K562 (cell line): ENCODE measurements at regions not wholly inside any gene's neighbourhood (a gene's known extent, or its start where the extent isn't known, plus 50 kb on each side); places are given as distances from the start of the nearest gene placed in this dataset.

Experiments used
- ATAC-seq: fragments of 200-7000 bp; cut with Tn5 transposase; 3 replicates; pipeline ENCODE4 v1.9.1; 2020; ENCODE audit warnings: moderate library complexity
- BruUV-seq: library from RNA; stranded (reverse); fragments of 400-500 nt; replicated peaks from 2 replicates; lab custom pipeline; 2021; lab: Mats Ljungman, UMichigan
- CTCF ChIA-PET: fragments of 300-600 bp; formaldehyde crosslinking; extraction: SDS; loops from one replicate; lab custom pipeline; 2021; ENCODE audit warnings: low intra/inter-chr PET ratio; lab: Yijun Ruan, JAX
- POLR2A ChIA-PET: fragments of 300-600, 350-650 bp; sonication (Branson Sonifier 250); formaldehyde crosslinking; extraction: SDS; loops from one replicate; lab custom pipeline; 2021; ENCODE audit warnings: antibody characterized with exemption, inconsistent platforms; lab: Yijun Ruan, JAX
- DNase-seq, 4 experiments: peaks; one replicate each; pipeline versions ENCODE4 v3.0.0 to v3.0.0-alpha.2; 2011 to 2018; ENCODE audit warnings: low spot score in 3 of 4, mixed read lengths in 3 of 4; ENCODE audit errors: extremely low read depth in 1 of 4
- FAIRE-seq: peaks from 2 replicates; lab custom pipeline; 2011; peaks lifted over from hg19 to GRCh38; lab: Jason Lieb, UNC
- H2AFZ ChIP-seq: 2 replicates; pipeline ENCODE4 v1.6.0; 2011; ENCODE audit warnings: low read depth, low read length, control low read depth, inconsistent platforms
- H3K27ac ChIP-seq: fragments of 200-600 bp; 3 replicates; pipeline ENCODE4 v1.8.0; 2011; ENCODE audit warnings: low read depth, mild to moderate bottlenecking, control low read depth, inconsistent platforms, low read length, moderate library complexity, mixed read lengths; ENCODE audit errors: extremely low read depth
- H3K27me3 ChIP-seq, 2 experiments: fragments of 300-600 bp in 1 of 2; 2 replicates in 1 of 2; 3 replicates in 1 of 2; pipeline versions ENCODE4 v1.6.0 to v1.8.0; 2011; ENCODE audit warnings: inconsistent platforms in 2 of 2, low read length in 2 of 2, mild to moderate bottlenecking in 1 of 2, mixed read lengths in 1 of 2, moderate library complexity in 1 of 2; ENCODE audit not compliant: control insufficient read depth in 2 of 2, insufficient read depth in 2 of 2
- H3K36me3 ChIP-seq: fragments of 300-600 bp; 3 replicates; pipeline ENCODE4 v1.8.0; 2011; ENCODE audit warnings: mild to moderate bottlenecking, low read length, inconsistent platforms; ENCODE audit not compliant: control insufficient read depth, insufficient read depth
- H3K4me1 ChIP-seq, 2 experiments: fragments of 200-600 bp in 1 of 2; replicated peaks in 1 of 2; 2 replicates in 1 of 2; 3 replicates in 1 of 2; pipeline versions ENCODE4 v1.5.1 to v1.8.0; 2011; ENCODE audit warnings: inconsistent platforms in 2 of 2, low read length in 2 of 2, mild to moderate bottlenecking in 1 of 2, mixed read lengths in 1 of 2, moderate library complexity in 1 of 2; ENCODE audit not compliant: control insufficient read depth in 2 of 2, insufficient read depth in 2 of 2
- H3K4me2 ChIP-seq: 2 replicates; pipeline ENCODE4 v1.6.1; 2011; ENCODE audit warnings: low read length, control low read depth, inconsistent platforms, mixed read lengths; ENCODE audit not compliant: insufficient read depth
- H3K4me3 ChIP-seq: fragments of 200-600 bp; sonication (generic), shearing (Covaris generic); 2 replicates; pipeline ENCODE4 v1.5.1; 2016; ENCODE audit warnings: control low read depth, inconsistent platforms
- H3K79me2 ChIP-seq: fragments of 200-600 bp; 3 replicates; pipeline ENCODE4 v1.8.0; 2011; ENCODE audit warnings: low read length, inconsistent platforms; ENCODE audit not compliant: control insufficient read depth, insufficient read depth
- H3K9ac ChIP-seq, 2 experiments: 2 replicates each; pipeline versions ENCODE4 v1.6.0 to v1.6.1; 2011; ENCODE audit warnings: low read depth in 2 of 2, low read length in 2 of 2, control low read depth in 1 of 2, inconsistent platforms in 1 of 2, mild to moderate bottlenecking in 1 of 2, mixed read lengths in 1 of 2; ENCODE audit not compliant: insufficient read depth in 1 of 2
- H3K9me1 ChIP-seq: one replicate; pipeline ENCODE4 v1.6.0; 2011; ENCODE audit warnings: inconsistent platforms, mild to moderate bottlenecking, low read length, moderate library complexity; ENCODE audit not compliant: control insufficient read depth, insufficient read depth
- H3K9me3 ChIP-seq: replicated peaks from 2 replicates; pipeline ENCODE4 v1.5.1; 2011; ENCODE audit warnings: low read depth, low read length, inconsistent platforms; ENCODE audit not compliant: control insufficient read depth, insufficient read depth
- H4K20me1 ChIP-seq: replicated peaks from 2 replicates; pipeline ENCODE4 v1.6.1; 2011; ENCODE audit warnings: low read length, inconsistent platforms, mixed read lengths; ENCODE audit not compliant: control insufficient read depth, insufficient read depth
- DACH1 ChIP-seq: fragments of 450-650 bp; IDR thresholded peaks from 2 replicates; pipeline ENCODE4 v1.6.1; 2018; ENCODE audit not compliant: partially characterized antibody
- E2F3 ChIP-seq: fragments of 250-450 bp; sonication (Bioruptor Pico); IDR thresholded peaks from 2 replicates; pipeline ENCODE4 v1.4.0; 2020; ENCODE audit warnings: mild to moderate bottlenecking
- ETV5 ChIP-seq: sonication (generic); formaldehyde crosslinking; IDR thresholded peaks from 2 replicates; pipeline ENCODE4 v1.4.0; 2020; ENCODE audit warnings: low read depth, mild to moderate bottlenecking, missing genetic modification reagents
- NR3C1 ChIP-seq: sonication (generic); formaldehyde crosslinking; IDR thresholded peaks from 2 replicates; pipeline ENCODE4 v1.8.1; 2022; ENCODE audit warnings: missing genetic modification reagents
- OTX1 ChIP-seq: fragments of 450-650 bp; formaldehyde crosslinking; IDR thresholded peaks from 2 replicates; pipeline ENCODE4 v1.4.0; 2022; ENCODE audit warnings: mild to moderate bottlenecking
- POLR2G ChIP-seq: fragments of 200-400 bp; formaldehyde crosslinking; IDR thresholded peaks from 2 replicates; pipeline ENCODE4 v1.6.1; 2017; ENCODE audit warnings: low read depth, mild to moderate bottlenecking, antibody characterized with exemption, low read length, moderate library complexity
- RBM34 ChIP-seq: fragments of 200-400 bp; formaldehyde crosslinking; IDR thresholded peaks from 2 replicates; pipeline ENCODE4 v1.6.1; 2018; ENCODE audit warnings: low read length, borderline replicate concordance; ENCODE audit not compliant: insufficient read depth
- SMAD4 ChIP-seq: fragments of 250-450 bp; sonication (Bioruptor Pico); conservative IDR thresholded peaks from 2 replicates; pipeline ENCODE4 v1.8.0; 2021; ENCODE audit warnings: inconsistent platforms, mild to moderate bottlenecking, moderate library complexity
- USF1 ChIP-seq: sonication (generic); formaldehyde crosslinking; IDR thresholded peaks from 2 replicates; pipeline ENCODE4 v1.9.0; 2022; ENCODE audit warnings: mild to moderate bottlenecking, missing genetic modification reagents
- USF2 ChIP-seq: sonication (generic); formaldehyde crosslinking; IDR thresholded peaks from 2 replicates; pipeline ENCODE4 v1.5.0; 2020; ENCODE audit warnings: missing genetic modification reagents
- ZNF146 ChIP-seq: IDR thresholded peaks from one replicate; pipeline ENCODE4 v1.6.1; 2018; ENCODE audit warnings: missing compliant biosample characterization; ENCODE audit not compliant: unreplicated experiment
- ZNF274 ChIP-seq: IDR thresholded peaks from 2 replicates; pipeline ENCODE4 v1.6.1; 2011; ENCODE audit warnings: low read depth, mild to moderate bottlenecking, low read length, moderate library complexity, borderline replicate concordance
- ZNF512 ChIP-seq: IDR thresholded peaks from 2 replicates; pipeline ENCODE4 v1.6.1; 2016; ENCODE audit warnings: missing genetic modification characterization, missing compliant biosample characterization
- WGBS: fragments of 100-300 bp; shearing (Covaris generic); methylation state at CpG from one replicate; pipeline ENCODE4 v1.1.6; 2016; ENCODE audit warnings: low coverage, mixed read lengths; ENCODE audit not compliant: insufficient coverage; ENCODE audit errors: missing lambda C conversion rate; 5-methylcytosine and 5-hydroxymethylcytosine counted together
- in situ Hi-C: fragments of 300-500 bp; cut with MboI; formaldehyde crosslinking; loops from 4 replicates; pipeline ENCODE4 v1.15.0; 2018; ENCODE audit warnings: inconsistent platforms, mixed read lengths
- intact Hi-C: fragments of 100-400 bp; cut with micrococcal nuclease; formaldehyde crosslinking; loops from 2 replicates; pipeline ENCODE4 v1.14.2; 2022

- H3K79me2 ChIP-seq: no peaks in the 10 kb centered on the region
- no TSS peak for BruUV-seq
- 0% methylated on average over 5 of the region's 5 CpGs for WGBS
- no peaks in the 10 kb centered on the region for H3K4me1 ChIP-seq
- peaks cover 1% of the 10 kb centered on the region; the same call in 1 of the 2 replicates for H3K9me3 ChIP-seq
- no peak overlapping the region for H3K9ac ChIP-seq
- in situ Hi-C loops (no loop called here), intact Hi-C loops (no loop called here)
- H4K20me1 ChIP-seq: no peaks in the 10 kb centered on the region
- H3K4me2 ChIP-seq: no peak overlapping the region
- H2AFZ ChIP-seq: no peak overlapping the region
- H3K27me3 ChIP-seq: no peaks in the 10 kb centered on the region
- H3K27ac ChIP-seq: no peak overlapping the region
- no peak for DNase-seq
- ChIA-PET CTCF (no interaction called here), POLR2A (no interaction called here)
- TF ChIP-seq POLR2G (no peak), OTX1 (CRISPR knock-in tag) (no peak), RBM34 (no peak), ETV5 (CRISPR knock-in tag) (no peak), USF1 (CRISPR knock-in tag) (peak; percentile 39; the same call in 1 of the 2 replicates), USF2 (CRISPR knock-in tag) (peak; percentile 75), NR3C1 (CRISPR knock-in tag) (no peak), ZNF146 (CRISPR knock-in tag) (no peak), E2F3 (CRISPR knock-in tag) (no peak), DACH1 (no peak), ZNF512 (tag) (no peak), ZNF274 (no peak), SMAD4 (no peak)
- no peak for FAIRE-seq
- no peaks in the 10 kb centered on the region for H3K36me3 ChIP-seq
- no peak for ATAC-seq
- H3K4me3 ChIP-seq: no peak overlapping the region
- no peaks in the 10 kb centered on the region for H3K9me1 ChIP-seq
Observed at GRCh38 chr20:55888685-55889084, 116.6 kb downstream of the CBLN4 start.
